Motor neuron (in vitro differentiated cells): ENCODE measurements at regions not wholly inside any gene's neighbourhood (a gene's known extent, or its start where the extent isn't known, plus 50 kb on each side); places are given as distances from the start of the nearest gene placed in this dataset.
A peak's percentile ranks its signal among the peaks of the same experiment; 100 is the strongest.
"Not testable (repeated sequence)": the region's sequence is repeated elsewhere in the genome, so short reads cannot be mapped to it uniquely, and the experiment has no call there.

ENCODE experiments used
- ATAC-seq, 8 experiments: fragments of 200-7000 bp; cut with Tn5 transposase; replicated peaks in 6 of 8; 2 replicates each; pipeline ENCODE4 v1.8.0; 2021; ENCODE audit warnings: mild to moderate bottlenecking in 8 of 8, moderate library complexity in 8 of 8
- H3K27ac ChIP-seq, 2 donors: fragments of 250-450 bp; sonication (Bioruptor Pico); 2 replicates each; pipeline ENCODE4 v1.9.0; 2021; ENCODE audit warnings: antibody characterized with exemption in 2 of 2, mild to moderate bottlenecking in 2 of 2, moderate library complexity in 1 of 2
- H3K4me1 ChIP-seq, 2 donors: fragments of 250-450 bp; sonication (Bioruptor Pico); replicated peaks in 1 of 2; 2 replicates each; pipeline ENCODE4 v1.6.1; 2021; ENCODE audit warnings: antibody characterized with exemption in 2 of 2, mild to moderate bottlenecking in 2 of 2, moderate library complexity in 1 of 2
- H3K4me3 ChIP-seq, 5 donors: fragments of 250-450 bp; sonication (Bioruptor Pico); 2 replicates each; pipeline ENCODE4 v1.9.0; 2021; ENCODE audit warnings: antibody characterized with exemption in 5 of 5, mild to moderate bottlenecking in 5 of 5, moderate library complexity in 4 of 5
- WGBS, 10 experiments: fragments of 450-650 bp; shearing (Covaris generic); methylation state at CpG; one replicate each; pipeline ENCODE4 v1.0.0; 2022; 5-methylcytosine and 5-hydroxymethylcytosine counted together
- in situ Hi-C, 9 experiments: fragments of 400-800 bp; cut with MboI; loops; one replicate each; pipeline ENCODE4 v1.15.0; 2021; ENCODE audit warnings: low sequenced_read_pairs in 9 of 9, low pct_unique_long_range_greater_than_20kb in 2 of 9; ENCODE audit not compliant: unreplicated experiment in 9 of 9

DNA sequence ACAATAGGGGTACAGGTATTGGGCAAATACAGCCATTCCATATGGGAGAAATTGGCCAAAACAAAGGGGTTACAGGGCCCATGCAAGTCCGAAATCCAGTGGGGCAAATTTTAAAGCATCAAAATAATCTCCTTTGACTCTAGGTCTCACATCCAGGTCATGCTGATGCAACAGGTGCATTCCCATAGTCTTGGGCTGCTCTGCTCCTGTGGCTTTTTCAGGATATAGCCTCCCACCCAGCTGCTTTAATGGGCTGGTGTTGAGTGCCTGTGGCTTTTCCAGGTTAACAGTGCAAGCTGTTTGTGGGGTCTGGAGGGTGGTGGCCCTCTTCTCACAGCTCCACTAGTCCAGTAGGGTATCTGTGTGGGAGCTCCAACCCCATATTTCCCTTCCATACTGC lies 607.1 kb downstream of the MEI4 start:
- WGBS, 10 experiments, result 17% methylated on average over 1 of the region's 1 CpG; no CpG with 5 or more reads in 9 of the 10 experiments
- Histone ChIP-seq H3K4me3 (no peak overlapping the region), H3K27ac (no peak overlapping the region), H3K4me1 (no peaks in the 10 kb centered on the region)
- ATAC-seq, result no peak
- in situ Hi-C loops, result no loop called here

DNA sequence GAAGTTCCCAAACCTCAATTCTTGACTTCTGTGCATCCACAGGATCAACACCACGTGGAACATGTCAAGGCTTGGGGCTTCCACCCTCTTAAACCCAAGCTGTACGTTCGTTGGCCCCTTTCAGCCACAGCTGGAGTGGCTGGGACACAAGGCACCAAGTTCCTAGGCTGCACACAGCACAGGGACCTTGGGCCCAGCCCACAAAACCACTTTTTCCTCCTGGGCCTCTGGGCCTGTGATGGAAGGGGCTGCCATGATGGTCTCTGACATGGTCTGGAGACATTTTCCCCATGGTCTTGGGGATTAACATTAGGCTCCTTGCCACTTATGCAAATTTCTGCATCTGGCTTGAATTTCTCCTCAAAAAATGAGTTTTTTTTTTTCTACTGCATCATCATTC lies 606.9 kb upstream of the IRAK1BP1 start:
- ATAC-seq, H3K4me3 ChIP-seq, in situ Hi-C loops, H3K27ac ChIP-seq, H3K4me1 ChIP-seq: not testable (repeated sequence)
- WGBS, 10 experiments, result 8% methylated on average over 2 of the region's 3 CpGs; no CpG with 5 or more reads in 9 of the 10 experiments

GRCh38 chr6:78268591-78269452 lies 598.5 kb upstream of the IRAK1BP1 start:
- Histone ChIP-seq H3K4me3 (no peak overlapping the region), H3K27ac (no peak overlapping the region), H3K4me1 (peaks cover 0 to 3% of the 10 kb centered on the region in 2 donors)
- ATAC-seq, result peak in 3 of 8 experiments; percentile 83 to 96 (median 84)
- in situ Hi-C loops, result no loop called here
- WGBS, 10 experiments, result 0 to 89% (median 48%) methylated on average over 1 of the region's 2 CpGs; no CpG with 5 or more reads in 6 of the 10 experiments

GRCh38 chr6:78300885-78301284 lies 566.5 kb upstream of the IRAK1BP1 start:
- no peak overlapping the region for H3K27ac ChIP-seq
- in situ Hi-C loops, result no loop called here
- WGBS, 10 experiments, result 0 to 100% (median 40%) methylated on average over 1 to 2 of the region's 2 CpGs; no CpG with 5 or more reads in 3 of the 10 experiments
- H3K4me1 ChIP-seq, result no peaks in the 10 kb centered on the region
- H3K4me3 ChIP-seq, result no peak overlapping the region
- ATAC-seq, result no peak

GRCh38 chr6:78302411-78302810 lies 564.9 kb upstream of the IRAK1BP1 start:
- no peak overlapping the region for H3K27ac ChIP-seq
- ATAC-seq, result no peak
- no peak overlapping the region for H3K4me3 ChIP-seq
- WGBS, 10 experiments, result 0 to 100% (median 40%) methylated on average over 1 of the region's 1 CpG; no CpG with 5 or more reads in 6 of the 10 experiments
- no peaks in the 10 kb centered on the region for H3K4me1 ChIP-seq
- in situ Hi-C loops, result no loop called here

GRCh38 chr6:78308025-78308424 lies 559.3 kb upstream of the IRAK1BP1 start:
- Histone ChIP-seq H3K27ac (no peak overlapping the region), H3K4me1 (no peaks in the 10 kb centered on the region), H3K4me3 (no peak overlapping the region)
- peak in 2 of 8 experiments; percentile 50 to 72 for ATAC-seq
- in situ Hi-C loops, result no loop called here

DNA sequence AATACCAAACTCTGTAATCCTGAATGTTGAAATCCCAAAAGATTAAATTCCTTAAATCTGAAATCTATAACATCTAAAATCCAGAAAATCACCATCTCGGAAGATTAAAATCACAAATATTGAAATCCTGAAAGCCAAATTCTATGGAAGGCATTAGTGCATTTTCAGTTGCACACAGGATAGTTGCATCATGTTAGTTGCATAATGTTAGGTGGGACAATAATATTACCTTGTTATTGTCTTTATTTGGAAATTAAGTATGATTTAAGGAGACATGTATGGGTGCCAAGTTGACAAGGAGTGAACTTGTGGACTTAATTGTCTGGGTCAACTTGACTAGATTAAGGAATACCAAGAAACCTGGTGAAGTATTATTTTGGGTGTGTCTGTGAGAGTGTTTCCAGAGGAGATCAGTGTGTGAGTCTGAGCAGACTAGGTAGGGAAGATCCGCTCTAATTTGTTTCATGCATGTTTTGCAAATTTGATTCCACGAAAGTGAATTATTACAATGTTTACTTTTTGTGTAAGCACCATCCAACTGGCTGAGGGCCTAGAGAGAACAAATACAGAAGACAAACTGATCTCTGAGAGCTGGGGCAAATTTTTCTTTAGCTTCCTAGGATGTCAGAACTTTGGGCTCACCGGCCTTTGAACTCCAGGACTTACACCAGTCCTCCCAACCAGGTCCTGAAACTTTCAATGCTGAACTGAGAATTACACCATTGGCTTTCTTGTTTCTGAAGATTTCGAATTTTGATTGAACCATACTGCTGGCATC lies 545.1 kb upstream of the IRAK1BP1 start:
- Histone ChIP-seq H3K4me3 (no peak overlapping the region), H3K27ac (no peak overlapping the region), H3K4me1 (no peaks in the 10 kb centered on the region)
- 0 to 93% (median 37%) methylated on average over 1 to 5 of the region's 5 CpGs; no CpG with 5 or more reads in 4 of the 10 experiments for WGBS, 10 experiments
- ATAC-seq, result no peak
- in situ Hi-C loops, result no loop called here

- Histone ChIP-seq H3K4me3 (no peak overlapping the region), H3K4me1 (no peaks in the 10 kb centered on the region), H3K27ac (no peak overlapping the region)
- ATAC-seq, result peak in 2 of 8 experiments; percentile 31 to 62
- 13 to 100% (median 60%) methylated on average over 1 to 2 of the region's 2 CpGs; no CpG with 5 or more reads in 3 of the 10 experiments for WGBS, 10 experiments
- in situ Hi-C loops, result no loop called here
Observed at GRCh38 chr6:78324213-78324612, 543.1 kb upstream of the IRAK1BP1 start.

GRCh38 chr6:78340755-78341154 lies 526.6 kb upstream of the IRAK1BP1 start:
- Histone ChIP-seq H3K4me3 (no peak overlapping the region), H3K27ac (no peak overlapping the region), H3K4me1 (no peaks in the 10 kb centered on the region)
- in situ Hi-C loops, result no loop called here
- ATAC-seq, result no peak

DNA sequence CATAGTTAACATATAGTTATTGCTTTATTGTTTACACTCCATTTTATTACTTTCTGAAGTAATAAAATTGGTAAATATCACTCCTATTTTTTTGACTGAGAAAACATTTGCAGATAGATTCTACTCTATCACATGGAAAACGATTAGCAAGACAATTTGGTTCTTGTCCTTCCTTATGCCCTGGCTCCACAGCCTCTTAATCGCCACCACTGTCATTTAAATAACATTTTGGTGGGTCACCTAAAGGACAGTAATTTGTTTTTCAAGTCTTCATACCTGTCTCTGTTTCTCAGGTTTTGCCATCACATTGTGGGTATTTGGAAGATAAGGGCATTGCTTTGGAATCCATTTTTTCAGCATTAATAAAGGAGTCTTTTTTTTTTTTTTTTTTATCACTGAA lies 521.5 kb upstream of the IRAK1BP1 start:
- in situ Hi-C loops, result no loop called here
- ATAC-seq, result no peak
- H3K27ac ChIP-seq, result no peak overlapping the region
- no peaks in the 10 kb centered on the region for H3K4me1 ChIP-seq
- 0 to 86% (median 38%) methylated on average over 1 to 2 of the region's 2 CpGs; no CpG with 5 or more reads in 1 of the 10 experiments for WGBS, 10 experiments
- H3K4me3 ChIP-seq, result no peak overlapping the region

- no peak for ATAC-seq
- H3K4me1 ChIP-seq, result no peaks in the 10 kb centered on the region
- WGBS, 10 experiments, result 10 to 100% (median 100%) methylated on average over 1 to 3 of the region's 3 CpGs; no CpG with 5 or more reads in 1 of the 10 experiments
- H3K4me3 ChIP-seq, result no peak overlapping the region
- in situ Hi-C loops, result no loop called here
- H3K27ac ChIP-seq, result no peak overlapping the region
Observed at GRCh38 chr6:78347191-78347916, 520.0 kb upstream of the IRAK1BP1 start.

- no peak overlapping the region for H3K4me3 ChIP-seq
- no peaks in the 10 kb centered on the region for H3K4me1 ChIP-seq
- WGBS, 10 experiments, result 0 to 100% (median 67%) methylated on average over 1 of the region's 1 CpG; no CpG with 5 or more reads in 1 of the 10 experiments
- no peak for ATAC-seq
- in situ Hi-C loops, result no loop called here
- H3K27ac ChIP-seq, result no peak overlapping the region
Observed at GRCh38 chr6:78353040-78353439, 514.3 kb upstream of the IRAK1BP1 start.

GRCh38 chr6:78363688-78364087 lies 503.7 kb upstream of the IRAK1BP1 start:
- no peak overlapping the region for H3K27ac ChIP-seq
- ATAC-seq, result no peak
- H3K4me1 ChIP-seq, result no peaks in the 10 kb centered on the region
- in situ Hi-C loops, result no loop called here
- no peak overlapping the region for H3K4me3 ChIP-seq
